ENCODE measurements at regions not wholly inside any gene's neighbourhood (a gene's known extent, or its start where the extent isn't known, plus 50 kb on each side); places are given as distances from the start of the nearest gene placed in this dataset.

DNA sequence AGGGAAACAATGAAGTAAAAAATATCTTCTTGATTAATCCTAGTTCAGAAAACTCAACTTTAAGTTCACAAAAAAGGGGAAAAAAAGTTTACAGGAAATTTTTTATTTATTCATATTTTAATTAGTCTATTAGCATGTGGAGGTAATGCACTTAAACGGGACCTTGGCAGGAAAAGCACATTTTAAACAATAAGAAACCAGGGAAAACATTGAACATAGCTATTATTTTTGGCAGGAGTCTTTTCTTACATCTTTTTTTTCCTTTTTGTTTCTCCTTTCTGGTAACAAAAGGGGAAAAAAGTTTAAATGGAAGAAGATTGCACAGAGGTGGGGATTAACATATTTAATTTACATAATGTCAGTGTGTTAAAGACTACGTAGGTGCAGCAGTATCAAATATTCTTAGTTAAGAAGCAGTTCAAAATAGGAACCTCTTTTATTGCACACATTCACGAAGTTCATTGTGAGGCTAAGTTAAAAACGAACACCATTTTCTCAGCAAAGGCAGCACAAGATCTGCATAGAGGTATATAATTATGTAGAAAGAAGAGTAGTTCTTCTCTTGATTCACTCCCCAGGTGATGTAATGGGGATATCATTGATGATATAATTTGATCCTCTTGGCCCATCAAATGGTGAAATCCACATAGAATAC, 940.5 kb downstream of the CDH11 start:
- TF ChIP-seq EZH2 (IDR thresholded peaks at IDR 0.05) (no peak), POLR2AphosphoS5 (IDR thresholded peaks at IDR 0.05; ENCODE audit: borderline replicate concordance, low read depth, low read length) (no peak), FOXP2 (optimal IDR thresholded peaks at IDR 0.05; ENCODE audit: control extremely low read depth, extremely low read length, insufficient read depth) (no peak)
- DNase-seq (ENCODE audit: low read depth, low spot score), result no peak
- H3K27ac ChIP-seq, result no peak overlapping the region

GRCh38 chr16:64180136-64180900, 941.5 kb downstream of the CDH11 start:
- no peak overlapping the region for H3K9ac ChIP-seq (ENCODE audit: insufficient read length)
- H3K27ac ChIP-seq, result no peak overlapping the region
- no peaks in the 10 kb centered on the region for H3K9me3 ChIP-seq (ENCODE audit: low read depth, low read length)
- no peak overlapping the region for H3K4me3 ChIP-seq
- no peak for TF ChIP-seq FOXP2 (optimal IDR thresholded peaks at IDR 0.05; ENCODE audit: control extremely low read depth, extremely low read length, insufficient read depth)
- TF ChIP-seq POLR2AphosphoS5 (IDR thresholded peaks at IDR 0.05; ENCODE audit: borderline replicate concordance, low read depth, low read length), result no peak
- no peak for TF ChIP-seq EZH2 (IDR thresholded peaks at IDR 0.05)
- no peak for DNase-seq (ENCODE audit: low read depth, low spot score)
- H3K36me3 ChIP-seq (ENCODE audit: insufficient read depth, low read length), result no peaks in the 10 kb centered on the region

More for the DNA sequence above, 940.5 kb downstream of the CDH11 start:
- H3K9ac ChIP-seq (ENCODE audit: insufficient read length), result no peak overlapping the region
- H3K4me3 ChIP-seq, result no peak overlapping the region
- no peaks in the 10 kb centered on the region for H3K36me3 ChIP-seq (ENCODE audit: insufficient read depth, low read length)
- no peaks in the 10 kb centered on the region for H3K9me3 ChIP-seq (ENCODE audit: low read depth, low read length)

GRCh38 chr16:64174327-64174726, 947.5 kb downstream of the CDH11 start:
- Histone ChIP-seq H3K9me3 (ENCODE audit: low read depth, low read length) (no peaks in the 10 kb centered on the region), H3K36me3 (ENCODE audit: insufficient read depth, low read length) (no peaks in the 10 kb centered on the region), H3K9ac (ENCODE audit: insufficient read length) (no peak overlapping the region), H3K27ac (no peak overlapping the region), H3K4me3 (no peak overlapping the region)
- DNase-seq (ENCODE audit: low read depth, low spot score), result no peak
- no peak for TF ChIP-seq EZH2 (IDR thresholded peaks at IDR 0.05)
- no peak for TF ChIP-seq POLR2AphosphoS5 (IDR thresholded peaks at IDR 0.05; ENCODE audit: borderline replicate concordance, low read depth, low read length)
- no peak for TF ChIP-seq FOXP2 (optimal IDR thresholded peaks at IDR 0.05; ENCODE audit: control extremely low read depth, extremely low read length, insufficient read depth)

DNA sequence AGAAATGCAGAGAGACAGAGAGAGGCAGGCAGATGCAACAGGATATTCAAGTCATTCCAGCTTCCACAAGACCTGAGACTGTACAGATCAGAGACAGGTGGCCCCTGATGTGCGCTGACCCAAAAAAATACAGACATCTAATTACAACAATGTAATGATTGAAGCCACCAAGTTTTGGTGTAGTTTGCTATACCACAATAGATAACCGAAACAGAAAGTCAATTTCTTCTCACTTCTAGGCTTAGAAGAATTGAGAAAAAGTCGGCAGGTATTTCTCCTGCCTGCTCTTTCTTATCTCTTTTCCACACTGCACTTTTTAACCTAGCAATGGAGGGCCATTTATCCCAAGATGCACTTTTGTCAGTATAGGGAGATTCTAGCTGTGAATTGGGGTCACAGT, 949.2 kb downstream of the CDH11 start:
- H3K9me3 ChIP-seq (ENCODE audit: low read depth, low read length), result no peaks in the 10 kb centered on the region
- H3K36me3 ChIP-seq (ENCODE audit: insufficient read depth, low read length), result no peaks in the 10 kb centered on the region
- no peak overlapping the region for H3K9ac ChIP-seq (ENCODE audit: insufficient read length)
- H3K4me3 ChIP-seq, result no peak overlapping the region
- no peak overlapping the region for H3K27ac ChIP-seq
- no peak for TF ChIP-seq FOXP2 (optimal IDR thresholded peaks at IDR 0.05; ENCODE audit: control extremely low read depth, extremely low read length, insufficient read depth)
- no peak for TF ChIP-seq EZH2 (IDR thresholded peaks at IDR 0.05)
- no peak for TF ChIP-seq POLR2AphosphoS5 (IDR thresholded peaks at IDR 0.05; ENCODE audit: borderline replicate concordance, low read depth, low read length)
- no peak for DNase-seq (ENCODE audit: low read depth, low spot score)

DNA sequence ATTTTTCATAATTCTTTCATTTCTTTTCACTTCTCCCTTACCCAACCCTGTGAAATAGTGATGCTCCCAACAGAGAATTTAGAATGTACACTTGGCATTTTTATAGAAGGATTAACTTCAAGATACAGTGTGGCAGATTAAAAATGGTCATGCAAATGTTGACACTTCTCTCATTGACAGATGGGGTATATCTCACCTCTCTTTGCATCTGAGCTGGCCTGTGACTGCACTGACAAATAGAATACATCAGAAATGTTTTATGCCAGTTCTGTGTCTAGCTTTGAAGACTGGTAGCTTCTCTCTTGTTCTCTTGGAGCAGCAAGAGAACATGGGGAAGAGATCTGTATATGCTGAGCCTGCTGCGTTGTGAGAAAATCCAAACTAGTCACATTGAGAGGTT, 949.6 kb downstream of the CDH11 start:
- no peak overlapping the region for H3K4me3 ChIP-seq
- DNase-seq (ENCODE audit: low read depth, low spot score), result no peak
- H3K9me3 ChIP-seq (ENCODE audit: low read depth, low read length), result no peaks in the 10 kb centered on the region
- H3K36me3 ChIP-seq (ENCODE audit: insufficient read depth, low read length), result no peaks in the 10 kb centered on the region
- no peak overlapping the region for H3K9ac ChIP-seq (ENCODE audit: insufficient read length)
- H3K27ac ChIP-seq, result no peak overlapping the region
- TF ChIP-seq EZH2 (IDR thresholded peaks at IDR 0.05), result no peak
- no peak for TF ChIP-seq FOXP2 (optimal IDR thresholded peaks at IDR 0.05; ENCODE audit: control extremely low read depth, extremely low read length, insufficient read depth)
- TF ChIP-seq POLR2AphosphoS5 (IDR thresholded peaks at IDR 0.05; ENCODE audit: borderline replicate concordance, low read depth, low read length), result no peak

- DNase-seq (ENCODE audit: low read depth, low spot score), result no peak
Observed at GRCh38 chr16:64171632-64172031, 950.2 kb downstream of the CDH11 start.

GRCh38 chr16:64168371-64168770, 953.5 kb downstream of the CDH11 start:
- Histone ChIP-seq H3K9ac (ENCODE audit: insufficient read length) (no peak overlapping the region), H3K36me3 (ENCODE audit: insufficient read depth, low read length) (no peaks in the 10 kb centered on the region), H3K4me3 (no peak overlapping the region), H3K27ac (no peak overlapping the region), H3K9me3 (ENCODE audit: low read depth, low read length) (no peaks in the 10 kb centered on the region)
- no peak for DNase-seq (ENCODE audit: low read depth, low spot score)
- TF ChIP-seq EZH2 (IDR thresholded peaks at IDR 0.05), result no peak
- no peak for TF ChIP-seq POLR2AphosphoS5 (IDR thresholded peaks at IDR 0.05; ENCODE audit: borderline replicate concordance, low read depth, low read length)
- no peak for TF ChIP-seq FOXP2 (optimal IDR thresholded peaks at IDR 0.05; ENCODE audit: control extremely low read depth, extremely low read length, insufficient read depth)

More at GRCh38 chr16:64171632-64172031, 950.2 kb downstream of the CDH11 start:
- no peaks in the 10 kb centered on the region for H3K36me3 ChIP-seq (ENCODE audit: insufficient read depth, low read length)
- no peaks in the 10 kb centered on the region for H3K9me3 ChIP-seq (ENCODE audit: low read depth, low read length)
- no peak for TF ChIP-seq POLR2AphosphoS5 (IDR thresholded peaks at IDR 0.05; ENCODE audit: borderline replicate concordance, low read depth, low read length)
- no peak for TF ChIP-seq FOXP2 (optimal IDR thresholded peaks at IDR 0.05; ENCODE audit: control extremely low read depth, extremely low read length, insufficient read depth)
- TF ChIP-seq EZH2 (IDR thresholded peaks at IDR 0.05), result no peak
- H3K9ac ChIP-seq (ENCODE audit: insufficient read length), result no peak overlapping the region
- H3K4me3 ChIP-seq, result no peak overlapping the region
- no peak overlapping the region for H3K27ac ChIP-seq

GRCh38 chr16:64167936-64168335, 953.9 kb downstream of the CDH11 start:
- Histone ChIP-seq H3K36me3 (ENCODE audit: insufficient read depth, low read length) (no peaks in the 10 kb centered on the region), H3K27ac (no peak overlapping the region), H3K9ac (ENCODE audit: insufficient read length) (no peak overlapping the region), H3K9me3 (ENCODE audit: low read depth, low read length) (no peaks in the 10 kb centered on the region), H3K4me3 (no peak overlapping the region)
- DNase-seq (ENCODE audit: low read depth, low spot score), result no peak
- no peak for TF ChIP-seq FOXP2 (optimal IDR thresholded peaks at IDR 0.05; ENCODE audit: control extremely low read depth, extremely low read length, insufficient read depth)
- no peak for TF ChIP-seq EZH2 (IDR thresholded peaks at IDR 0.05)
- TF ChIP-seq POLR2AphosphoS5 (IDR thresholded peaks at IDR 0.05; ENCODE audit: borderline replicate concordance, low read depth, low read length), result no peak

Measured in SK-N-MC (cell line).